ENCODE measurements at regions not wholly inside any gene's neighbourhood (a gene's known extent, or its start where the extent isn't known, plus 50 kb on each side); places are given as distances from the start of the nearest gene placed in this dataset.

DNA sequence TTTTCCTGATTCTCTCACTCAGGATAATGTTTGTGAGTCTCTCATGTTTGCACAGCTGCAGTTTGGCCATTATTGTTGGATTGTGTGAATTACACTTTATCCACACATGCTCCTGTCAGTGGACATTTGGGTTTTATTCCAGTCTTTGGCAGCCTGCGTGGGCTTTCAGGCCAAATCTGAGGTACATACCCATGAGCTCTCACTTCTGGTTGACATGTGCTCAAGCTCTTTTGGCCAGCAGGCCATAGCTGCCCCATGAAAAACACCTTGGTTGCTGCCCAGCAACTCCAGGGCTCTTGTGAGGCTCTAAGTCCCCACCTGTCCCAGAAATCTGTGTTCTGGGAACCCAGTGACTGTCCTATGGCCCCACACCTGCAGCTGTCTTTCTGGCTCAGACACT, 124.5 kb upstream of the GALNT2 start:
- H3K4me3 ChIP-seq (ENCODE audit: low read depth, low read length): no peak overlapping the region
- no peaks in the 10 kb centered on the region for H3K4me1 ChIP-seq (ENCODE audit: control insufficient read depth, insufficient read depth, low read length, unreplicated experiment)
- no peak overlapping the region for H2AFZ ChIP-seq (ENCODE audit: low read length, unreplicated experiment)
- H3K27ac ChIP-seq (ENCODE audit: low read depth, low read length): no peak overlapping the region
- no peaks in the 10 kb centered on the region for H3K36me3 ChIP-seq (ENCODE audit: insufficient read depth, low read length)
- H3K27me3 ChIP-seq (ENCODE audit: insufficient read depth, low read length): peaks cover 28% of the 10 kb centered on the region
- no peaks in the 10 kb centered on the region for H3K79me2 ChIP-seq (ENCODE audit: control insufficient read depth, insufficient read depth, low read length, unreplicated experiment)

DNA sequence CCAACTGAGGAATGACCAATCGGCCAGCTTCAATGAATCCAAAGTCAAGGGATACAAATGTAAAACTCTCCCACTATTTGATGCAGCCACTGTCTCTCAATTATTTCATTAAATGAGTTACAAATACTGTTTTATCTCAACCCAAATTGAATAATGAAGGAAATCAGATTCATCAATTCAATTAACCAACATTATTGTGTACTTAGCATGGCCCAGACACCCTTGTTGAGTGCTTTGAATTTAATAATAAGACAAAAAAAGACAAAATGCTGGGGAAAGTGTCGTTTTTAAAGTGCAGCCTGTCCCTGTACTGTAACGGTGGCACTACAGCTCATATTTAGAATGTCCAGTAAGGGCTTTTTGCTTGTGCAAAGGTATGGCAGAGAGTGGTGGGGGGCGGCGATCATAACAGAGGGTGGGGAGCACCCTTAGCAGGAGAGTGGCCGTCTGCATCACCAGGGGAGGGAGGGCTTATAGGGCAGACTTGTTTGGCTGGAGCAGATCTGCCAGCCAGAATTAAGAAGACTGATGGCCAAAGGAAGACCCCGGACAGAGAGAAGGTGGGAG, 123.8 kb upstream of the GALNT2 start:
- Histone ChIP-seq H2AFZ (ENCODE audit: low read length, unreplicated experiment) (no peak overlapping the region), H3K4me3 (ENCODE audit: low read depth, low read length) (no peak overlapping the region), H3K27ac (ENCODE audit: low read depth, low read length) (no peak overlapping the region), H3K36me3 (ENCODE audit: insufficient read depth, low read length) (no peaks in the 10 kb centered on the region), H3K27me3 (ENCODE audit: insufficient read depth, low read length) (peaks cover 30% of the 10 kb centered on the region), H3K4me1 (ENCODE audit: control insufficient read depth, insufficient read depth, low read length, unreplicated experiment) (no peaks in the 10 kb centered on the region), H3K79me2 (ENCODE audit: control insufficient read depth, insufficient read depth, low read length, unreplicated experiment) (no peaks in the 10 kb centered on the region)

DNA sequence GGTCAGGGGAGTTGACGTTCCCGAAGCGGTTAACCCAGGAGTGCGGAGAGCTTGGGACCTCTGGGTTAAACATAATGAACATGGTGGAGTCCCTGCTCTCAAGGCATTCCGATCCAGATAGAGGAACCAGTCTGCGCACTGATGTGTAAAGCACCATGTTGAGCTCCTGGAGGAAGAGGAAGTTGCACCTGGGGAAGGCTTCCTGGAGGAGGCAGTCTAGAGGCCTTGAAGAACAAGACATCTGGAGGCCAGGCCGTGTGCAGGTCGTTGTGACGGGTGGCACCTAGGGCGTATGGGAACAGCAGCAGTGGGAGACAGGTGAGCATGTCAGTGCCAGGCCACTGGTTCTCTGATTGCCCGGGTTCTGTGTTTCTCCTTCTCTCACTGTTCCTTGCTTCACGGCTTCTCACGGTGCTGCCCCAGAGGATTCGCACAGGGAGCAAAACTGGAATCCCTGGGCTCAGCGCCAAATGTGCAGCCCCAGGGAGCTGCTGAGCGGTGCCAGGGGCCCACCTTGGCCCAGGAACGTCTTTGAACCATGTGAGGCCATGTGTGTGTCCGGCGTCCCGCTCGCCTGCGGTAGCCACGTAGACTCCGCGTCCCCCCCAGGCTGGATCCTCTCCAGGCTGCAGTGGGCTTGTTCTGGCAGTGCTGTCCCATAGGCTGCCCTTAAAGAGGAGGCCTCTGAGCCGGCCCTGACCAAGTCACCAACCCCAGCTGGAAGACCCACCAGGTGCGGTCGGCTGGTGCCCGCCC, 122.9 kb upstream of the GALNT2 start:
- H2AFZ ChIP-seq (ENCODE audit: low read length, unreplicated experiment): no peak overlapping the region
- no peak overlapping the region for H3K27ac ChIP-seq (ENCODE audit: low read depth, low read length)
- H3K4me3 ChIP-seq (ENCODE audit: low read depth, low read length): no peak overlapping the region
- no peaks in the 10 kb centered on the region for H3K79me2 ChIP-seq (ENCODE audit: control insufficient read depth, insufficient read depth, low read length, unreplicated experiment)
- H3K4me1 ChIP-seq (ENCODE audit: control insufficient read depth, insufficient read depth, low read length, unreplicated experiment): no peaks in the 10 kb centered on the region
- no peaks in the 10 kb centered on the region for H3K36me3 ChIP-seq (ENCODE audit: insufficient read depth, low read length)
- H3K27me3 ChIP-seq (ENCODE audit: insufficient read depth, low read length): peaks cover 25% of the 10 kb centered on the region

DNA sequence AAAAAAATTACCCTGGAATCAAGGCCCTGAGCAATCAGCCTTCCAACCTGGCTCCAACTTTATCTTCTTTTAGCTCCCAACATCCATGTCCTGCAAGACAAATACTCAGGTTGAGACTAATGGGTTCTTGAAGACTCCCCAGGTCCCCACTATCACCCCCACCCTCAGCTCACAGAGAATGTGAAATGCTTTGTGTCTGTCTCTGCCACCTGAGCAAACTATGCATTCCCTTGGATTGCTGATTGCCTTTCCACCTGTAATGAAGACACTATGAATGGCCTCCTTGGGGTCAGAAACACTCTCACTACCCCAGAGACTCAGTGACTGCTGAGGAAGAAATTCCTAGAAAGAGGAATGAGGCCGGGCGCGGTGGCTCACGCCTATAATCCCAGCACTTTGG, 121.2 kb upstream of the GALNT2 start:
- Histone ChIP-seq H3K36me3 (ENCODE audit: insufficient read depth, low read length) (no peaks in the 10 kb centered on the region), H2AFZ (ENCODE audit: low read length, unreplicated experiment) (no peak overlapping the region), H3K4me3 (ENCODE audit: low read depth, low read length) (no peak overlapping the region), H3K27ac (ENCODE audit: low read depth, low read length) (no peak overlapping the region), H3K4me1 (ENCODE audit: control insufficient read depth, insufficient read depth, low read length, unreplicated experiment) (no peaks in the 10 kb centered on the region), H3K27me3 (ENCODE audit: insufficient read depth, low read length) (peaks cover 14% of the 10 kb centered on the region), H3K79me2 (ENCODE audit: control insufficient read depth, insufficient read depth, low read length, unreplicated experiment) (no peaks in the 10 kb centered on the region)

DNA sequence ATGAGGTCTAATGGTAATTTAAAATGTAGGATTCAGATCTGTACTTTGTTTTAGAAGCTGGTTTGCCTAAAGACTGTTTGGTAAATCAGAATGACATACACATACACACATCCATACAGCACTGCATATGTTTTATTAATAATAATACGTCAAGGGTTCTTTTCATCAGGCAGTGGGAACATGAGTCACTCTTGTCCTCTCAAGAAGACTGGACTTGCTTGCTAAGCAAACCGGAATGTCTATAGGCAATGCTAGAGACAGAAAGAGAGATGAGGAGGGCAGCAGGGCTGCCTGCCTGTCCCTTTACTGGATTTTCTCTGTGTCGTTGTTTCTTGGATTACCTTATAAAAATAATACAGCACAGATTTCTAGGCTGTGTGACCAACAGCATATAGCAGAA, 119.1 kb upstream of the GALNT2 start:
- Histone ChIP-seq H3K27ac (ENCODE audit: low read depth, low read length) (no peak overlapping the region), H3K27me3 (ENCODE audit: insufficient read depth, low read length) (peaks cover 13% of the 10 kb centered on the region), H3K4me3 (ENCODE audit: low read depth, low read length) (no peak overlapping the region), H3K79me2 (ENCODE audit: control insufficient read depth, insufficient read depth, low read length, unreplicated experiment) (no peaks in the 10 kb centered on the region), H3K36me3 (ENCODE audit: insufficient read depth, low read length) (no peaks in the 10 kb centered on the region), H2AFZ (ENCODE audit: low read length, unreplicated experiment) (no peak overlapping the region), H3K4me1 (ENCODE audit: control insufficient read depth, insufficient read depth, low read length, unreplicated experiment) (no peaks in the 10 kb centered on the region)

DNA sequence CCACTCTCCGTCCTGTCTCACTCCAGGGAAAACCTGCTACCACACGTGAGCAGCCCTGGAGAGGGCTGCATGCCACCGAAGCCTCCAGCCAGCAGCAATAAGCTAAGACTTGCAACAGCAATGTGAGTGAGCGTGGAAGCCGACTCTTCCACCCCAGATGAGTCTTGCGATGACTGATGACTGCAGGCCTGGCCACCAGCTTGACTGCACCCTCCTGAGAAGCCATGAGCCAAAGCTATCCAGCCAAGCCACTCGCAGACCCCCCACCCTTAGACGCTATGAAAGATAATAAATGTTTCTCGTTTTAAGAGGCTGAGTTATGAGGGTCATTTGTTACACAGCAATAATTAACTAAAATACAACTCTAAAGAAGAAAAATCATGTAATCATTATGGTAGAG, 118.6 kb upstream of the GALNT2 start:
- H3K4me3 ChIP-seq (ENCODE audit: low read depth, low read length): no peak overlapping the region
- no peaks in the 10 kb centered on the region for H3K79me2 ChIP-seq (ENCODE audit: control insufficient read depth, insufficient read depth, low read length, unreplicated experiment)
- no peaks in the 10 kb centered on the region for H3K4me1 ChIP-seq (ENCODE audit: control insufficient read depth, insufficient read depth, low read length, unreplicated experiment)
- H3K36me3 ChIP-seq (ENCODE audit: insufficient read depth, low read length): no peaks in the 10 kb centered on the region
- H3K27ac ChIP-seq (ENCODE audit: low read depth, low read length): no peak overlapping the region
- peaks cover 10% of the 10 kb centered on the region for H3K27me3 ChIP-seq (ENCODE audit: insufficient read depth, low read length)
- H2AFZ ChIP-seq (ENCODE audit: low read length, unreplicated experiment): no peak overlapping the region

DNA sequence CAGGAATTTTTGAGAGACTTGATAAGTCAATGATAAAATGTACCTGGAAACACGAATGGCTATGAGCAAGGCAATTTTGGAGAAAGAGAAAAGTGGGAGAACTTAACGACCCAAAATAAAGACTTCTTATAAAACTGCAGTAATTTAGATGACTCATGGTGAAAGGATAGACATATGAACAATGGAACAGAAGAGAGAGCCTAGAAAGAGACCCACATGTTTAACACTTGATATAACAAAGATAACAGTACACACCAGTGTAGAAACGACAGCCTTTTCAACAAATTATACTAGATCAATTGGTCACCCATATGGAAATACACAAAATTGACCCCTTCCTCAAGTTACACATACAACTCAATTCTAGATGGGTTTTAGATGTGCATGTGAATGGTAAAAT, 117.5 kb upstream of the GALNT2 start:
- no peaks in the 10 kb centered on the region for H3K4me1 ChIP-seq (ENCODE audit: control insufficient read depth, insufficient read depth, low read length, unreplicated experiment)
- H2AFZ ChIP-seq (ENCODE audit: low read length, unreplicated experiment): no peak overlapping the region
- no peaks in the 10 kb centered on the region for H3K79me2 ChIP-seq (ENCODE audit: control insufficient read depth, insufficient read depth, low read length, unreplicated experiment)
- H3K27me3 ChIP-seq (ENCODE audit: insufficient read depth, low read length): peaks cover 10% of the 10 kb centered on the region
- no peak overlapping the region for H3K27ac ChIP-seq (ENCODE audit: low read depth, low read length)
- H3K4me3 ChIP-seq (ENCODE audit: low read depth, low read length): no peak overlapping the region
- H3K36me3 ChIP-seq (ENCODE audit: insufficient read depth, low read length): no peaks in the 10 kb centered on the region

DNA sequence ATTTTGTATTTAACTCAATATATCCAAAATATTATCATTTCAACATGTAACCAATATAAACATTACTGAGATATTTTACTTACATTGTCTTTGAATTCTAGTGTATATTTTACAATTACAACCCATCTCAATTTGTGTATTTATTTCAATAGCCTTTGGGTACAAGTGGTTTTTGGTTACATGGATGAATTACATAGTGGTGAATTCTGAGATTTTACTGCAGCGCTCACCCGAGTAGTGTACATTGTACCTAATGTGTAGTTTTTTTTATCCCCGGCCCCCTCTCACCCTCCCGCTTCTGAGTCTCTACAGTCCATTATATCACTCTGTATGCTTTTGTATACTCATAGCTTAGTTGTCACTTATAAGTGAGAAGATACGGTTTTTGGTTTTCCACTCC, 117.0 kb upstream of the GALNT2 start:
- no peak overlapping the region for H2AFZ ChIP-seq (ENCODE audit: low read length, unreplicated experiment)
- H3K4me3 ChIP-seq (ENCODE audit: low read depth, low read length): no peak overlapping the region
- H3K36me3 ChIP-seq (ENCODE audit: insufficient read depth, low read length): no peaks in the 10 kb centered on the region
- H3K4me1 ChIP-seq (ENCODE audit: control insufficient read depth, insufficient read depth, low read length, unreplicated experiment): no peaks in the 10 kb centered on the region
- H3K27ac ChIP-seq (ENCODE audit: low read depth, low read length): no peak overlapping the region
- peaks cover 10% of the 10 kb centered on the region for H3K27me3 ChIP-seq (ENCODE audit: insufficient read depth, low read length)
- H3K79me2 ChIP-seq (ENCODE audit: control insufficient read depth, insufficient read depth, low read length, unreplicated experiment): no peaks in the 10 kb centered on the region

DNA sequence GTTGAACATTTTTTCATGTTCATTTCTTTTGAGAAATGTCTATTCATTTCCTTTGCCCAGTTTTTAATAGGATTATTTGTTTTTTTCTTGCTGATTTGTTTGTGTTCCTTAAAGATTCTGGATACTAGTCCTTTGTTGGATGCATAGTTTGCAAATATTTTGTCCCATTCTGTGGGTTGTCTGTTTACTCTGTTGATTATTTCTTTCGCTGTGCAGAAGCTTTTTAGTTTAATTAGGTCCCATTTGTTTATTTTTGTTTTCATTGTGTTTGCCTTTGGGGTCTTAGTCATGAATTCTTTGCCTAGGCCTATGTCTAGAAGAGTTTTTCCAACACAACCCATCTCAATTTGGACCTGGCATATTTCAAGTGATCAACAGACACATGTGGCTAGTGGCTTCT, 116.1 kb upstream of the GALNT2 start:
- H3K4me1 ChIP-seq (ENCODE audit: control insufficient read depth, insufficient read depth, low read length, unreplicated experiment): no peaks in the 10 kb centered on the region
- no peak overlapping the region for H3K4me3 ChIP-seq (ENCODE audit: low read depth, low read length)
- no peaks in the 10 kb centered on the region for H3K79me2 ChIP-seq (ENCODE audit: control insufficient read depth, insufficient read depth, low read length, unreplicated experiment)
- peaks cover 10% of the 10 kb centered on the region for H3K27me3 ChIP-seq (ENCODE audit: insufficient read depth, low read length)
- H2AFZ ChIP-seq (ENCODE audit: low read length, unreplicated experiment): no peak overlapping the region
- H3K36me3 ChIP-seq (ENCODE audit: insufficient read depth, low read length): no peaks in the 10 kb centered on the region
- no peak overlapping the region for H3K27ac ChIP-seq (ENCODE audit: low read depth, low read length)

DNA sequence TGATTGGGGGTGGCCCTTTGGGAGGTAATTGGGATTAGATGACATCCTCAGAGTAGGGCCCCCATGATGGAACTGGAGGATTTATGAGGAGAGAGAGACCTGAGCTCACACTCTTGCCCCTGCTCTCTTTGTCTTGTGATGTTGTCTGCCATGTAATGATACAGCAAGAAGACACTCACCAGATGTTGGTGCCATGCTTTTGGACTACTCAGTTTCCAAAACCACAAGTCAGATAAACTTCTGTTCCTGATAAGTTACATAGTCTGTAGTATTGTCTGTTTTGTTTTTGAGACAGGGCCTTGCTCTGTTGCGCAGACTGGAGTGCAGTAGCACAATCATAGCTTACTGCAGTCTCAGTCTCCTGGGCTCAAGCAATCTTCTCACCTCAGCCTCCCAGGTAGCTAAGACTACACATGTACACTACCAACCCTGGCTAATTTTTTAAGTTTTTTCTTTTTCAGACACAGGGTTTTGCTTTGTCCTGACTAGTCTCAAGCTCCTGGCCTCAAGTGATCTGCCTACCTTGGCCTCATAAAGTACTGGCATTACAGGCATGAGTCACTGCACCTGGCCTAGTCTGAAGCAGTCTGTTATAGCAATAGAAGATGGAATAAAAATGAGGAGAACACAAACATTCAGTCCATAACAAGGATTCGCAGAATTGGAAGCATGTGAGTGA, 115.0 kb upstream of the GALNT2 start:
- Histone ChIP-seq H3K36me3 (ENCODE audit: insufficient read depth, low read length) (no peaks in the 10 kb centered on the region), H3K27me3 (ENCODE audit: insufficient read depth, low read length) (peaks cover 10% of the 10 kb centered on the region), H3K4me1 (ENCODE audit: control insufficient read depth, insufficient read depth, low read length, unreplicated experiment) (no peaks in the 10 kb centered on the region), H3K79me2 (ENCODE audit: control insufficient read depth, insufficient read depth, low read length, unreplicated experiment) (no peaks in the 10 kb centered on the region), H2AFZ (ENCODE audit: low read length, unreplicated experiment) (no peak overlapping the region), H3K4me3 (ENCODE audit: low read depth, low read length) (no peak overlapping the region), H3K27ac (ENCODE audit: low read depth, low read length) (no peak overlapping the region)

All from ACC112 (cell line).